Naive thymus-derived CD4-positive, alpha-beta T cell (primary cell): ENCODE measurements at regions not wholly inside any gene's neighbourhood (a gene's known extent, or its start where the extent isn't known, plus 50 kb on each side); places are given as distances from the start of the nearest gene placed in this dataset.

ENCODE experiments used
- ATAC-seq: fragments of 150-1000 bp; cut with Tn5 transposase; 2 replicates; pipeline ENCODE4 v1.10.0; 2021; ENCODE audit warnings: mild to moderate bottlenecking, moderate library complexity
- CTCF ChIA-PET: fragments of 350-600 bp; sonication (Branson Sonifier 250); formaldehyde crosslinking; loops from one replicate; lab custom pipeline; 2021; ENCODE audit warnings: antibody characterized with exemption; lab: Charles Lee
- POLR2A ChIA-PET: fragments of 350-600 bp; sonication (Branson Sonifier 250); formaldehyde crosslinking; loops from one replicate; lab custom pipeline; 2021; ENCODE audit warnings: antibody characterized with exemption, inconsistent platforms; lab: Charles Lee
- DNase-seq, 9 donors: peaks; one replicate each; pipeline versions ENCODE4 v3.0.0 to v3.0.0-alpha.2; 2020 to 2022; ENCODE audit warnings: mixed read lengths in 1 of 9
- H3K27ac ChIP-seq: one replicate; pipeline ENCODE4 v1.7.0; 2013; ENCODE audit warnings: mild to moderate bottlenecking, low read depth, low read length, moderate library complexity
- H3K27me3 ChIP-seq, 2 donors: one replicate each; pipeline ENCODE4 v1.7.0; 2013; ENCODE audit warnings: low read length in 2 of 2, mild to moderate bottlenecking in 2 of 2, moderate library complexity in 2 of 2; ENCODE audit not compliant: control insufficient read depth in 2 of 2, insufficient read depth in 2 of 2
- H3K36me3 ChIP-seq, 3 experiments: 1 replicate in 2 of 3; 2 replicates in 1 of 3; pipeline ENCODE4 v1.7.0; 2013; ENCODE audit warnings: low read length in 3 of 3, mild to moderate bottlenecking in 3 of 3, moderate library complexity in 1 of 3; ENCODE audit not compliant: insufficient read depth in 3 of 3, control insufficient read depth in 2 of 3
- H3K4me1 ChIP-seq, 2 donors: one replicate each; pipeline ENCODE4 v1.7.0; 2013; ENCODE audit warnings: low read length in 2 of 2, mild to moderate bottlenecking in 2 of 2, moderate library complexity in 1 of 2; ENCODE audit not compliant: control insufficient read depth in 2 of 2, insufficient read depth in 2 of 2
- H3K4me3 ChIP-seq: 2 replicates; pipeline ENCODE4 v1.7.0; 2013; ENCODE audit warnings: mild to moderate bottlenecking, low read length
- H3K9me3 ChIP-seq, 3 experiments: 1 replicate in 2 of 3; 2 replicates in 1 of 3; pipeline ENCODE4 v1.7.0; 2013; ENCODE audit warnings: low read length in 3 of 3; ENCODE audit not compliant: control insufficient read depth in 2 of 3
- H3K27ac Mint-ChIP-seq, 9 donors: one replicate each; pipeline ENCODE4 v1.8.0; 2020 to 2022; ENCODE audit warnings: mixed read lengths in 9 of 9, mild to moderate bottlenecking in 8 of 9, moderate library complexity in 5 of 9, inconsistent platforms in 2 of 9
- H3K27me3 Mint-ChIP-seq, 5 donors: one replicate each; pipeline ENCODE4 v1.8.0; 2021 to 2022; ENCODE audit warnings: mixed read lengths in 5 of 5, mild to moderate bottlenecking in 1 of 5
- H3K36me3 Mint-ChIP-seq, 5 donors: one replicate each; pipeline ENCODE4 v1.8.0; 2020 to 2022; ENCODE audit warnings: mixed read lengths in 5 of 5, mild to moderate bottlenecking in 3 of 5, inconsistent platforms in 1 of 5
- H3K4me1 Mint-ChIP-seq, 7 donors: one replicate each; pipeline ENCODE4 v1.8.0; 2020 to 2022; ENCODE audit warnings: mixed read lengths in 7 of 7, mild to moderate bottlenecking in 3 of 7, inconsistent platforms in 1 of 7
- H3K4me3 Mint-ChIP-seq, 10 donors: one replicate each; pipeline ENCODE4 v1.8.0; 2020 to 2022; ENCODE audit warnings: mild to moderate bottlenecking in 10 of 10, mixed read lengths in 10 of 10, moderate library complexity in 6 of 10, inconsistent platforms in 2 of 10
- H3K9me3 Mint-ChIP-seq, 11 donors: one replicate each; pipeline ENCODE4 v1.8.0; 2020 to 2022; ENCODE audit warnings: mixed read lengths in 11 of 11, mild to moderate bottlenecking in 4 of 11, inconsistent platforms in 1 of 11, moderate library complexity in 1 of 11
- intact Hi-C, 2 donors: fragments of 100-400 bp; cut with micrococcal nuclease; formaldehyde crosslinking; loops; one replicate each; pipeline ENCODE4 v1.15.1; 2023

- Histone ChIP-seq H3K36me3 (no peaks in the 10 kb centered on the region), H3K27me3 (no peaks in the 10 kb centered on the region), H3K4me1 (no peaks in the 10 kb centered on the region), H3K9me3 (no peaks in the 10 kb centered on the region), H3K4me3 (no peak overlapping the region), H3K27ac (no peak overlapping the region)
- no peaks in the 10 kb centered on the region for H3K4me1 Mint-ChIP-seq
- no peak for ATAC-seq
- CTCF ChIA-PET = no interaction called here
- intact Hi-C loops = no loop called here
- H3K27ac Mint-ChIP-seq = no peak overlapping the region
- H3K9me3 Mint-ChIP-seq = peaks cover 0 to 12% (median 0%) of the 10 kb centered on the region in 11 donors
- no peaks in the 10 kb centered on the region for H3K36me3 Mint-ChIP-seq
- no peak overlapping the region for H3K4me3 Mint-ChIP-seq
- DNase-seq = no peak
- POLR2A ChIA-PET = no interaction called here
- no peaks in the 10 kb centered on the region for H3K27me3 Mint-ChIP-seq
Measured at GRCh38 chr4:117550085-117550484, 464.7 kb upstream of the TRAM1L1 start.

- POLR2A ChIA-PET = no interaction called here
- CTCF ChIA-PET = no interaction called here
- no peaks in the 10 kb centered on the region for H3K4me1 Mint-ChIP-seq
- no peak overlapping the region for H3K4me3 Mint-ChIP-seq
- DNase-seq (no peak), ATAC-seq (no peak)
- no peak overlapping the region for H3K4me3 ChIP-seq
- no peaks in the 10 kb centered on the region for H3K36me3 ChIP-seq
- H3K9me3 Mint-ChIP-seq = peaks cover 0 to 4% (median 0%) of the 10 kb centered on the region in 11 donors
- H3K27ac Mint-ChIP-seq = no peak overlapping the region
- H3K9me3 ChIP-seq = no peaks in the 10 kb centered on the region
- H3K27me3 Mint-ChIP-seq = no peaks in the 10 kb centered on the region
- intact Hi-C loops = no loop called here
- no peaks in the 10 kb centered on the region for H3K27me3 ChIP-seq
- no peak overlapping the region for H3K27ac ChIP-seq
- no peaks in the 10 kb centered on the region for H3K36me3 Mint-ChIP-seq
- no peaks in the 10 kb centered on the region for H3K4me1 ChIP-seq
Measured at GRCh38 chr4:117560329-117560728, 474.0 kb upstream of the NDST3 start.

GRCh38 chr4:117574085-117574484 is 460.2 kb upstream of the NDST3 start:
- ChIA-PET CTCF (no interaction called here), POLR2A (no interaction called here)
- no peak overlapping the region for H3K27ac ChIP-seq

GRCh38 chr4:117575850-117576249 is 458.4 kb upstream of the NDST3 start:
- H3K27ac ChIP-seq = no peak overlapping the region
- Mint-ChIP-seq H3K9me3 (peaks cover 0 to 9% (median 0%) of the 10 kb centered on the region in 11 donors), H3K36me3 (no peaks in the 10 kb centered on the region), H3K27ac (no peak overlapping the region), H3K27me3 (no peaks in the 10 kb centered on the region), H3K4me1 (no peaks in the 10 kb centered on the region), H3K4me3 (no peak overlapping the region)
- H3K9me3 ChIP-seq = no peaks in the 10 kb centered on the region
- intact Hi-C loops = no loop called here
- no peaks in the 10 kb centered on the region for H3K36me3 ChIP-seq
- peak; percentile 48 for ATAC-seq
- POLR2A ChIA-PET = no interaction called here
- H3K4me3 ChIP-seq = no peak overlapping the region
- CTCF ChIA-PET = no interaction called here
- H3K4me1 ChIP-seq = no peaks in the 10 kb centered on the region
- DNase-seq = no peak
- H3K27me3 ChIP-seq = no peaks in the 10 kb centered on the region

More at GRCh38 chr4:117574085-117574484, 460.2 kb upstream of the NDST3 start:
- ATAC-seq (no peak), DNase-seq (no peak)
- Mint-ChIP-seq H3K27ac (no peak overlapping the region), H3K4me3 (no peak overlapping the region), H3K36me3 (no peaks in the 10 kb centered on the region), H3K9me3 (peaks cover 0 to 9% (median 2%) of the 10 kb centered on the region in 11 donors), H3K4me1 (no peaks in the 10 kb centered on the region), H3K27me3 (no peaks in the 10 kb centered on the region)
- Histone ChIP-seq H3K27me3 (no peaks in the 10 kb centered on the region), H3K4me1 (no peaks in the 10 kb centered on the region), H3K36me3 (no peaks in the 10 kb centered on the region), H3K9me3 (no peaks in the 10 kb centered on the region), H3K4me3 (no peak overlapping the region)
- intact Hi-C loops = no loop called here

GRCh38 chr4:117577686-117578311 is 456.5 kb upstream of the NDST3 start:
- Mint-ChIP-seq H3K27ac (no peak overlapping the region), H3K27me3 (no peaks in the 10 kb centered on the region), H3K4me1 (no peaks in the 10 kb centered on the region), H3K36me3 (no peaks in the 10 kb centered on the region), H3K9me3 (peaks cover 0 to 10% (median 2%) of the 10 kb centered on the region in 11 donors), H3K4me3 (no peak overlapping the region)
- ChIA-PET CTCF (no interaction called here), POLR2A (no interaction called here)
- no peak overlapping the region for H3K4me3 ChIP-seq
- H3K27me3 ChIP-seq = no peaks in the 10 kb centered on the region
- H3K4me1 ChIP-seq = no peaks in the 10 kb centered on the region
- H3K36me3 ChIP-seq = no peaks in the 10 kb centered on the region
- ATAC-seq = no peak
- no peak overlapping the region for H3K27ac ChIP-seq
- no peaks in the 10 kb centered on the region for H3K9me3 ChIP-seq
- no peak for DNase-seq
- intact Hi-C loops = no loop called here

- H3K4me1 ChIP-seq = no peaks in the 10 kb centered on the region
- ATAC-seq (no peak), DNase-seq (no peak)
- Mint-ChIP-seq H3K4me3 (no peak overlapping the region), H3K4me1 (no peaks in the 10 kb centered on the region), H3K9me3 (peaks cover 0 to 4% (median 2%) of the 10 kb centered on the region in 11 donors), H3K27me3 (no peaks in the 10 kb centered on the region), H3K36me3 (no peaks in the 10 kb centered on the region), H3K27ac (no peak overlapping the region)
- CTCF ChIA-PET = no interaction called here
- H3K27me3 ChIP-seq = no peaks in the 10 kb centered on the region
- no peak overlapping the region for H3K27ac ChIP-seq
- POLR2A ChIA-PET = no interaction called here
- no peaks in the 10 kb centered on the region for H3K36me3 ChIP-seq
- intact Hi-C loops = no loop called here
- H3K9me3 ChIP-seq = no peaks in the 10 kb centered on the region
- no peak overlapping the region for H3K4me3 ChIP-seq
Measured at GRCh38 chr4:117588771-117589170, 445.5 kb upstream of the NDST3 start.

- Histone ChIP-seq H3K27ac (no peak overlapping the region), H3K27me3 (no peaks in the 10 kb centered on the region), H3K36me3 (no peaks in the 10 kb centered on the region), H3K4me3 (no peak overlapping the region), H3K9me3 (no peaks in the 10 kb centered on the region), H3K4me1 (no peaks in the 10 kb centered on the region)
- no peaks in the 10 kb centered on the region for H3K36me3 Mint-ChIP-seq
- ATAC-seq (no peak), DNase-seq (no peak)
- intact Hi-C loops = no loop called here
- peaks cover 0 to 5% (median 0%) of the 10 kb centered on the region in 11 donors for H3K9me3 Mint-ChIP-seq
- H3K4me3 Mint-ChIP-seq = no peak overlapping the region
- no peak overlapping the region for H3K27ac Mint-ChIP-seq
- H3K27me3 Mint-ChIP-seq = no peaks in the 10 kb centered on the region
- H3K4me1 Mint-ChIP-seq = no peaks in the 10 kb centered on the region
- ChIA-PET CTCF (no interaction called here), POLR2A (no interaction called here)
Measured at GRCh38 chr4:117596917-117597480, 437.3 kb upstream of the NDST3 start.
